ENCODE measurements at regions not wholly inside any gene's neighbourhood (a gene's known extent, or its start where the extent isn't known, plus 50 kb on each side); places are given as distances from the start of the nearest gene placed in this dataset.

DNA sequence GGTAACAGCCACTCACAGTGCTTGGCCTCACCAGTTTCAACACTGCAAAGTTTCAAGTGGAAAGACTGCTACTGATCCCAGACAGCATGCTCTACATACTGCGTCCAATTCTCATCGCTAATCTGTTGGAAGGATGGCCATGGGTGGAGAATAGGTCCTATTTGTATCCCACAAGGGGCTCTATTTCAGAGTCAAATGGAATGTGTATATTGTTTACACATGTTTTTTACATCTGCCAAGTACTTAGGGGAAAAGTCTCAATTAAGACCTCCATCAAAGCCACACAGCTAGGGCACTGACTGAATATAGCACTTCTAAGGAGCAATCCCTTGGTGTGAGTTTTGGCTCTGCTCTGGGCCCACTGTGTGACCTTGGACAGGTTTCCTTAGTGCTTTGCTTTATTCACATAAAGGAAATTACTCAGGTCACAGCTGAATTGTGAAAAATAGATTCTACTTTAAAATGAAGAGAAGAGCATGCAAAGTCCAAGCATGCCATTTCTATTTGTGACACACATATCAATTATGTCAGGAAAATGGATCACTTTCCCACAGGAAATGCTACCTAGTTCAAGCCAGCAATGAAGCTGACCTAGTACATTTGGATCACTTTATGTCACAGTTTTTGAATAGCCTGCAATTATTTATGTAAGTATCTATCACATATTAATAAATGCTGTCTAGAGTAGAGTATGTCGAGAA, 112.9 kb upstream of the STK17B start:
- no peak for DNase-seq

DNA sequence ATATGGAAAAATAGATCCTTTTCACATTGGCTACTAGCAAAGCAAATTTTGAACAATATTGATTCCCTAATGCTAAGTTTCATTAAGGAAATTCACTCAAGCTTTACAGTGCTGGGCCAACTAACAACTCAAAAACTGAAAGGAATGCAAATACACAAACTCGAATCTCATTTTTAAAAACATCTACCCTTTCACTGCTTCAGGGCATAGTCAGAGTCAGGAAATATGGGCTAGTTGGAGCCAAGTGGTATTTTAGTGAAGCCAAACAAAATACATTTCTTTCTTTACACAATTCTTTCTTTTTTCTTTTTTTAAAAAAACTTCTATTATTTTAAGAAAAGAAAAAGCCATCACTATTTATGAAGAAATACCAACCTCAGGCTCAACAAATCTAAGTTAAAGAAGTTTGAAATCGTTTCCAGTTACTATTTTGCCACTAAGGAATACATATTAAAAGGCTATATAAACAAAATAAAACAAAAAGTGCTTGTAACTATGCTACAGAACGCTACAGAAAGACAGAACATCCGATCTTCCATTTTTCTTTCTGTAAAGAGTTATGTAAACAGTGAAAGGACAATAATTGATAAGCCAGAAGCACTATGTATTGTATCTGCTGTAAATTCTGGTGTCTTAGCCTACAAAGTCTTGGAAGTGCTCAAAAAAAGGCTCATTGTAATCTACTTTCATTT, 113.6 kb upstream of the STK17B start:
- DNase-seq: no peak

DNA sequence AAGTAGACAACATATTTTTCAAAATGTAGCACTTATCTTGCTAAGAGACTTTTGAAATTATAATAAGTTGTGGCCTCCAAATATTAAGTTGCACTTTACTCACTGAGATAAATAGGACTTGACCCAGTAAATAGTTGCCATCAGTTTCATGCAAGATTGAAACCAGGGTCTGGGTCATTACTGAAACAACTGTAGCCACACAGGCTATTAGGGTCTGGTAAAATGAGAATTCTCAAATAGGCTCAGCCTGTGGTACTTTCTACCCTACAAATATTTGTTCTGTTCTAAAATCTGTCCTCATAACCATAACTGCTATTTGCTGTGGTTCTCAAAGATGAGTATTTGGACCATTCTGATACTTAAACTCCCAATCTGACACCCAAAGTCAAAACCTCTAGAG, 115.4 kb upstream of the STK17B start:
- DNase-seq: no peak

DNA sequence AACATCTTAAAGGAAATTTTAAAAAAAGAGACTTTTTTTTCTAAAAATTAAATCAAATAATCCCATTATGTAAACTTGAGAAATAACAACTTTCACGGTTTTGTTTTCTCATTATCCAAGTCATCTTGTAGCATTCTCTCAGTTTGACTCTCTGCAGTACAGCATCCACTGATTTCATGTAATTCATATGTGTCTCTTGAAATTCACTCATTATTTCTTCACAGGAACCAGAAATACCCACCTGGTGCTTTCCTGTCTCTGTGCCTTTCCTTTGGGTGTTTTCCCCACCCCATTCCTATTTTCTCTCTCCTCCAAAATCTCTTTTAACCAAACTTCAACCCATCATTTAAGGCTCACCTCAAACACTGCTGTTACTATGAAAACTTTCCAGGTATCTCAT, 116.1 kb upstream of the STK17B start:
- DNase-seq: no peak

DNA sequence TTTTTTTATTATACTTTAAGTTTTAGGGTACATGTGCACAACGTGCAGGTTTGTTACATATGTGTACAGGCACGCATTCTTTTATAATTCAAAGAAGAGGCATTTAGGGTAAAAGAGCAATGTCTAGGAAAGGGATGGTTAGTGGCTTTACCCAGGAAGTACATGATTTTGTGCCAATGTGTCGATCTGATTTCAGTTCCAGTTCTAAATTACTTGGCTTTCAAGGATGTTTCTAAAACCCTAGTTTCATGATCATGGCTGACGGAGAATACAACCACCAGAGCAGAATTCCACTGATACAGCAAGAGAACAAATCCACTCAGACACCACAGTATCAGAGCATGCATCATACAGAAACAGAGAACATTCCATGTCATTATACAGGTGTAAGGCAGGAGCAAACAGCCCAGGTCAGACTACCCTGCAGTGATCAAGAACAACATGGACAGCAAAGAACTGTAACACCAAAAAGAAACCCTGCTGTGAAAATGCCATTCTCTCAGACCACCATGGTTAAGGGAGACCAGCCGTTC, 116.7 kb upstream of the STK17B start:
- no peak for DNase-seq

DNA sequence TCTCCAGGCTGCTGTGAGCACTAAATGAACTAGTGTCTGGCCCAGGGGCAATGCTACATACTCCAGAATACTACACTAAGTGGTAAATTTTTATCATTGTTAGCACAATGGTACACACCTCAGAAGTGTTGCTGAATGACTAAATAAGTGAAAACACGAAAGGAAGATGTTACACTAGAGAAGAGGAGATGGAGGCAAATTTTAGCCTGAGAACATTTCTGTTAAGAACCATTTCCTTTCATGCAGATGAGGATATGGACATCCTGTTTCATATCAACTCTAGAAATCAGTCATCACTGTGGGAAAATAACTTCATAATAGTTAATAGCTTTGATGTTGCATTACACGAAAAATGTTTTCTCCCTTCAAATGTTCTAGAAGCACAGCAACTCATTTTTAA, 117.6 kb upstream of the STK17B start:
- DNase-seq: no peak

DNA sequence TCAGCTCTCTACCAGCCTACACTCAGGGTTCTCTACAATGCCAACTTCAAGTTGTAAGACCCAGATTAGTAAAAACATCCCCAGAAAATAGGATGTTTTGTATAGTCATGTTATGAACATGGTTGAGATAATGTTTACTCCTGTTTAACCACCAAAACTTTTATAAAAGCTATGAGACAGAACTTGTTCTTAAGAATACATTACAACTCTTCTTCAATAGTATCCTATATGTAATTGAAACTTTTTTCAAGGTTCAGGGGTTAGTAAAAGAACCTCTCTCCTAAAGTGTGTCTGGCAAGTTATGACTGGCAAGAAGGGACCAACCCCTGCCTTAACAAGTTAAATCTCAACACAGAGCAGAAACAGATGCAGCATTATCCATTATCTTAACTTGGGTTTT, 118.8 kb upstream of the STK17B start:
- DNase-seq: no peak

DNA sequence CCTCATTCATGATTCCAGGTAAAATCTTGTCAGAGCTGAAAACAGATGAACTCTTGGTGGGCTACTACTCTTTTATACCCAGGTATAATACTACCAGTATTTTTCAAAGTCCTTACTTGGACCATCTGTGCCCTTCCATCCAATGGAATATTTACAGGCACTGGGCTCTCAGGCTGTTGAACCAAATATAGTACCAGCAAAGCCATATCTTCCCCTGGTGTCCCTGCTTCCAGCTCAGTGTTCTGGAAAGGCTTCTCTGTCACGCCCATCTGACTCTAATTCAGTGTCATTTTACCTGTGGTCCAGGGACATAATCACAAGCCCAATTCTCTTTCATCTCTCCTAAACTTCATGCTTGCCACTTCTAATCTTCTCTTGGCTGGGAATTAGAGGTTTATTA, 119.2 kb upstream of the STK17B start:
- DNase-seq: no peak

DNA sequence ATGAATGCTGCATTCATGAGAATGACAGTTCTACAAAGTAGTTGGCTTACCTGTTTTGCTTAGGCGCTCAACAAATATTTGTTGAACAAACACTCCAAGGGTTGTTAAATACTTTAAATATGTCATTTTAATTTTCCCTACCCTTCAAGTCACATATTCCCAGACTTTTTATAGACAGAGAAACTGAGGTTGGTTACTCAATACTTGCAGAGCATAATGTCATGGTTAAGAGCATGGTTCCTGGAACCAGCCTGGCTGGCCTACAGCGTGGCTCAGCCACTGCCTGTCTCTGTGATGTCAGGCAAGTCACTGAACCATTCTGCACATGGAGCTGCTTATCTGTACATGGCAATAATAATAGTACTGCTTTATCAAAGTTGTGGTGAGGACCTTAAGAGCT, 120.0 kb upstream of the STK17B start:
- DNase-seq: peak; percentile 43

DNA sequence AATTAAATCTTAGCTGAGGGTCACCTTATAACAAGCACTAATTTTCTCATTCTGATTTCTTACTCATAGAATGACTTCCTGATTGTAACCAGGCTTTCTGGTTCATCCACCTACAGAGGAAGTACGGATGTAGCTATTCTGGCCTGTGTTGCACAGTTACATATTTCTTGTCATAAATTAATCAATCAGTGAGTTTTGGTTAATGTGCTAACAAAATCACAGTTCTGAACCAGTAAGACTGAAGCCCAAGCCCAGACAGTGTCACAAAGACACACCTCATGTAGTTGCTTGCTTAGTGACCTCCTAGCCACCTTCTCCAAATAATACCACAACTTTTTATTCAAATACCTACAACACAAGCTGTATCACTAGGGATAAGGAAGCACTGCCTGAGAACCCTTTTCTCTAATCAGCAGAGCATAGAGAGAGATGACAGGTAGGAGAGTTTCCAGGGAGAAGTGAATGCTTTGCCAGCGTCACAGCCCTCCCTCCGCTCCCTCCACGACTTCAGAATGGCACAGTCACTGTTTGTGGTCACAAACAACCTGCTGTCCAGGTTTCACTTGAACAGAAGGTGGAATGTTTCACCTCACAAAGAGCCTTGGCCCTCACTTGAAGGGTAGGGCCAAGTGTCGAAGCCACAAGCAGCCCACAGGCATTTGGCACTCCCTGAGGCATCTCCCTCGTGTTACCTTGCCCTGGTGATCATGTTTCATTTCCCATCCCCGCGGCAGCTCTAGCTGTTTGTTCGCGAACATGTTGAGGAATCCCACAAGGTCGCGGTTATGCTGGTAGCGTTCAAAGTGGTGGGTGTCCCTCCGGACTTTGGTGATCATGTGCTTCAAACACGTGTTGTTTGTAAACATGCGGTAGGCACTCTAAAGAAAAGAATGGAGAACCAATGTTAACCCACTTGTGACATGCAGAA, 120.8 kb upstream of the STK17B start:
- no peak for DNase-seq

DNA sequence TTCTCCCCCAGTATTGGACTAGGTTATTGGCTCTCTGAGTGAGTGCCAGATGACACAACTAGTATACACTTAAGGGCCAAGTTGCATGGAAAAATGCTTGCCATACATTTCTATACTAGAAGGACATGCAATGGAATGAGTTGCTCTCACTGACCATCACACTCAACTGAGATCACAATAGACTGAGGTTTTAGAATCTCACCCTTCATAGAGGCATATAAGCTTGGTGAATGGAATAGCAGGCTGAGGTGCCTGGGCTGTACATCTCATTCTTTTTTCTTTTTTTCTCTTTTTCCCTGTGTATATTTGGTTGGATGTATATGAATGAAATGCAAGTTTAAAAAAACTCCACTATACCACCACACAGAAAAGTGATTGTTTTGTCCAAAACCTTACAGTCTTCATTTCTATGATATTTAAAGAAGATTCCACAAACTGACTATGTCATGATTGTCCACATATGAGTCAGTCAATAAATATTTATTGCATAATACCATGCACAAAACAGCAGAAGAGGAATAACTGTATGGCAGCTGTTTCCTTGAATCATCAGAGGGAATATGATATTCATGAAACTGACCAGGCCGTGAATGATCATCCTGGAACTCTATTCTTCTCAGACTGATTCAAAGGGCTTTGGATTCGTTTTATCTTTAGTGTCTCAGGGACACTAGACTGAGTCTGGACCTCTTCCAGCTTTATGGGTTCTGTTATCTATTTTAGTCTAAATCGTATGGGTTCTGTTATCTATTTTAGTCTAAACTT, 122.6 kb upstream of the STK17B start:
- DNase-seq: peak; percentile 63

DNA sequence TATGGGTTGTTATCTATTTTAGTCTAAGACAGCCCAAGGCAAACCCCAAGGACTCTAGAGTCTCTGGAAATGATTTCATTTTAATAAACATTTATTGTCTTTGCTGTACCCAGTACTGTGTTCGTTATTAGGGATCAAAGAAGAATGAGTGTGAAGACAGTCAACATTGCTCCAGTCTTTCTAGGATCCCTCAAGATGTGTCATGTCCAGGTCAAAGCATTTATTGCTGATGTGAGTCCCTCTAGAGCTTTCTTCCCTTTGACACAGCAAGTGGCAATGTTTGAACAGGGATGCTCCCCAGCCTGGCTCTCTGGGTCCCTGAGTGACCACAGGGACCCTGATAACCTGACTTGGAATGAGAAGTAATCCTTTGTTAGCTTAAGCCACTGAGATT, 123.1 kb upstream of the STK17B start:
- DNase-seq: no peak

DNA sequence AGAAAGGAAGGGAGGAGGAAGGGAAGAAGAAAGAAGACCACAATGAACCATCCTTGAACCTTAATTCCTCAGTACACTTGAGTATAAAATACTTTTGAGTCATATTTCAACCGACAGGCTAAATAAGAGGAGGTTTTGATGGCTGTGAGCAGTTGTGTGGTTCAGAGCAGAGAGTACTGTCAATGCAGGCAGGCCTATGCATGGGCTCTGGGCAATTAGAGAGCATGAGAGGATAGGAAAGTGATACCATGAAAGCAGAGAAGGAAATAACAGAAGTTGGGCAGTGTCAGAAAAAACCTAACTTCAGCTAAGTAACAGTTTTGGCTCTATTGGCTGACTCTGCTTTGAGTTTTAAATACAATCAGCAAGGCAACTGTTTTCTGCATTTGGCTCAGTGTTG, 123.6 kb upstream of the STK17B start:
- DNase-seq: no peak

DNA sequence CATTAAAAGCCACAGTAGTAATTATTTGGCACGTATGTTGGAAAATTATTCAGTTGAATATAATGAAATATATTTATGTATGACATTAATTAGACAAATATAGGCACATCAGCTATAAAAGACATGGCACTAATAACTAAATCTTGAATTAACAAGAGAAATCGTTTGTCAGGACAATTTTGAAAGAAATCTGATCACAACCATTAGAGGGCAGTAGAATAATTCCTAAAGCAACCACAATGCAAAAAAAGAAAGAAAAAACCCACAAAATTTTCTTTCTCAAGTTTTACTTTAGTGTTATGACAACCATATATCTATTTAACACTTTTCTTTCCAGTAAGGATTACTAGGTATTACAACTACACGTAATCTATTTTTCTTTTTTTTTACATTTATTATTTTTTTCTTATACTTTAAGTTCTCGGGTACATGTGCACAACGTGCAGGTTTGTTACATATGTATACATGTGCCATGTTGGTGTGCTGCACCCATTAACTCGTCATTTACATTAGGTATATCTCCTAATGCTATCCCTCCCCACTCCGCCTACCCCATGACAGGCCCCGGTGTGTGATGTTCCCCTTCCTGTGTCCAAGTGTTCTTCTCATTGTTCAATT, 126.8 kb upstream of the STK17B start:
- peak; percentile 38 for DNase-seq

DNA sequence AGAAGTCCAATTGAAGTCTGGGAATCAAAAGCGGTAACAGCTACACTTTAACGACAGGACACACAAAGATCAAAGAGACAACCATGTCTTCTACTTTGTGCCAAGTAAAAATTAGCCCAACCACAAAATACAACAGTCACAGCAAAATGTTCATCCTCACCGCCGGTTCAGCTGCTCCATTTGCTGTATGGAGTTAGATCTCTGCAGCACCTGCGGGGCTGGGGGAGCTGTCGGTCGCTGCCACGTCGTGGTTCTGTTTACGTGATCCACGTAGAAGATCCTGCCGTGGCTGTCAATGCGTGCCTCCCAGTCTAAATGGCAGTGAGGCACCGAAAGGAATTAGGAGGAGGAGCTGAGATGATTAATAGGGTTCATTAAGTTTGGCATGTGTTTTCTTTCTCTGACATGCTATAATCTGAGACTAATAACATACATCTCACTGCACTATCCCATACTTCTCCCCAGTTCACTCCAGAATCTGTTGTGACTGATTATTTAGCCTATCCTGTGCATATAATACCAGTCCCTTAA, 136.5 kb upstream of the STK17B start:
- DNase-seq: no peak

DNA sequence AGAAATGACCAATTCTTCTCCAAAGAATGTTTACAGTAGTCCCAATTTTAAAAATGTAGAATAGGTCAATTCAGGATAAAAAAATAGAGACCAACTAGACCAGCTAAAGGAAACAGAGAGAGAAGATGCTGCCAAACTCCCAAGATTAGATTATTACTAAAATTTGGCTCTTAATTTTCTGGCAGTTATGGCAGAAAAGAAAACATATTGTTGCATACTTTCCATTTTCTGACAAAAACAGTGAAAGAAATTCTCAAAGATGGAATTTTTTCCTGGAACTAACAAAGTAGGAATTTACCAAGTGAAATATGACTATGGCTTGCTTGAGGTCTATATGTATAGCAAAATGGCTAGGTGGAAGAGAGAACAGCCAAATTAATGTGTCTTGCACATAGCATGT, 138.3 kb upstream of the STK17B start:
- DNase-seq: no peak

DNA sequence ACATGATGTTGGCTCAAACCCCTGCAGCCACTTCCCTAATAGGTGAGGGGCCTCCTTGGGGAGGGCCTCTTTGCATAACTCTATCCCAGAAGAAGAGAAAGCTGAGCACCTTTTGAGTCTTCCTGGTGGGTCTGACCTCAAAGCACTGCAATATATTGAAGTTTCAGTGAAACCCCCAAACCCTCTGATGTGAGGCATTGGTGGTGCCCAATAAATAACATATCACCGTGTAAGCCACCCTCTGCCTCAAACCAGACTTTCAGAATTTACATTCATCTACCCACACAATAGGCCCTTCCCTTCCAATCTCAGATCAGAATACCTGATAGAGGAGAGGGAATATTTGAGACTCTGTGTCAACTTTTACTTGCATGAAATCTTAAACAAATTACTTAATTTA, 142.8 kb upstream of the STK17B start:
- no peak for DNase-seq

DNA sequence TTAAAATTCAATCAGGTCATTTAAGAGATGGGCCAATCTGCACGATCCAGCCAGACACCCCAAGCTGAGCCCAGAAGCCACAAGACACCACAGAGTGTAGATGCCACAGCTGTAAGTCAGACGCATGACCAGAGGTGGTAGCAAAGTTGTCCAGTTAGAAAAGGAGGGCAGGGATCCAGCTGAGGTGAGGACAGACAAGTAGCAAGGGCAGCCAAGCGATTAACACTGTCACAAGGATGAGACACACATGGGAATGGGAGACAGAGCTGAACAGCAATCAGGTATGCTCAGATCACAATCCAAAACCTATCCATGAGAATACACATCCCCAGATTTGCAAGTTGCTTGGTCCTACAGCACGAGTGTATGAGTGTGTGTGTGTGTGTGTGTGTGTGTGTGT, 143.4 kb upstream of the STK17B start:
- DNase-seq: no peak

DNA sequence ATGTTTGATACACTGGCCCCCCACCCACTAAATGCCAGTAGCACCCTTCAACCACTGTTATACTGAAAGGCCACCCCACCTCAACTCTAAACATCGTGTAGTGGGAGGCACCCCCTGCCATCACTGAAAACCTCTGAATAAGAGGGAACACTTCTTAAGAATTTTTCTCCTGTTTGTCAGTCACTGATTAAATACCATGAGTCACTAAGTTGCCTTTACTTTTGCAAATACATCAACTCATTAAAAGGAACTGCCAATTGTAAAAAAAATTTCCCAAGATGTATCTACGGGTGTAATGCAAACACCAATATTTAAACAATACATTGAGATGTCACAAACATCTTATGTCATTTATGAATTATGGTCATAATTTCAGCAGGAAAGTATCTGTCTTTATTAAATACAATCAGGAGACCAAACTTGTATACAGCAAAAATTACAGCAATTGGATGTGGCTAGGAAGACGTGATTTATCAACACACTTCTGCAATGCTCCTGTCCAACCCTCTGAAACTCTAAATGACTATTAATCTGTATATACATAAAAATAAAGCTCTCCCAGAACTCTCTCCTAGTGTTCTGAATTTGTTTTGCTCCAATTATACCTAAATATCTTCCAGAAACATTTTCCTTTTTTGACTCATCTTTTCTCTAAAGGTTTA, 144.1 kb upstream of the STK17B start:
- DNase-seq: no peak

DNA sequence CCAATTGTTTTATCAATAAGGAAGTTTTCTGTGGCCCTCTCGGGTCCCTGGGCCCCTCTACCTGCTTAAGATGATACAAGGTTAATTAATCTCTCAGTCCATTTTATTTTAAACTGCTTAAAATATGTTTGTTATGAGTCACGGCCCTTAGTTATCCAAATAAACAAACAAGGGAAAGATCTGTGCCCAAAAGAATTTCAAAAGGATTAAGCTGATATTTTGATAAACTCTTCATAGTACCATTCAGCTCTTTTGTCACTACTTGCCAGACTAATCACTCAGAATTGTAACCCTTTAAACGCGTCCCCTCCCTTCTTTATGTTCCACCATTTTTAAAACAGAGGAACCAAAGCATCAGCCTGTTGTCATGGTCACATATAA, 144.7 kb upstream of the STK17B start:
- no peak for DNase-seq
